ENCODE measurements at regions not wholly inside any gene's neighbourhood (a gene's known extent, or its start where the extent isn't known, plus 50 kb on each side); places are given as distances from the start of the nearest gene placed in this dataset.
"Not testable (repeated sequence)": the region's sequence is repeated elsewhere in the genome, so short reads cannot be mapped to it uniquely, and the experiment has no call there.

DNA sequence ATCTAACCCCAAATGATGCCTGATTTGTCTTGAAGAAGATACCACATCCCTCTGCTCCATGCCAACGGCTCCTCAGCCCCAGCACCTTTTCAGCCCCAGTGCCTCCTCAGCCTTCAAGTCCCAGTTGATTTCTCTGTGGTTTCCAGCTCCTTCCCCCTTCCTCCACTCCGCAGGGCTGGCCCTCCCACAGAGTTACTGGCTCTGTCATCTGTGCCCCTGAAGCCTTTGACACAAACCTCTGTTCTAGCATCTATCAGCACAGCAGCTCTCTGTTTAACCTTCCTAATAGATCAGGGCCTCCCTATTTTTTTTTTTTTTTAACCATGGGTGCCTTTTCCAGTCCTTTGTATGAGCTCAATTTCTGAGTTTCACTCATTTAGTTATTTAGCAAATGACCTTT lies 201.3 kb upstream of the CXCR4 start:
- Histone ChIP-seq H2AFZ (ENCODE audit: low read length) (no peak overlapping the region), H3K27ac (ENCODE audit: insufficient read depth, low read length) (no peak overlapping the region), H4K20me1 (ENCODE audit: control insufficient read depth, extremely low read depth, insufficient read depth, low read length) (no peaks in the 10 kb centered on the region), H3K79me2 (ENCODE audit: control insufficient read depth, insufficient read depth, low read length) (no peaks in the 10 kb centered on the region), H3K9ac (ENCODE audit: insufficient read depth, low read length) (no peak overlapping the region), H3K9me3 (ENCODE audit: control insufficient read depth, insufficient read depth, low read depth, low read length) (no peaks in the 10 kb centered on the region), H3K4me1 (ENCODE audit: control insufficient read depth, extremely low read depth, insufficient read depth, low read length) (no peaks in the 10 kb centered on the region), H3K36me3 (ENCODE audit: control insufficient read depth, insufficient read depth, low read length) (no peaks in the 10 kb centered on the region), H3K27me3 (ENCODE audit: control insufficient read depth, insufficient read depth, low read length) (no peaks in the 10 kb centered on the region), H3K4me3 (replicated peaks in 1 of 4; ENCODE audit: control extremely low read depth in 1 of 4, insufficient read depth in 1 of 4, low read depth in 3 of 4, low read length in 4 of 4) (no peak overlapping the region), H3K4me2 (ENCODE audit: extremely low read depth, insufficient read depth, low read length) (no peak overlapping the region)
- no peak for DNase-seq (ENCODE audit: low read depth in 2 of 2)
- no peak for TF ChIP-seq EZH2 (IDR thresholded peaks at IDR 0.05; ENCODE audit: low read length, missing control alignments)
- TF ChIP-seq, protein P1, sequence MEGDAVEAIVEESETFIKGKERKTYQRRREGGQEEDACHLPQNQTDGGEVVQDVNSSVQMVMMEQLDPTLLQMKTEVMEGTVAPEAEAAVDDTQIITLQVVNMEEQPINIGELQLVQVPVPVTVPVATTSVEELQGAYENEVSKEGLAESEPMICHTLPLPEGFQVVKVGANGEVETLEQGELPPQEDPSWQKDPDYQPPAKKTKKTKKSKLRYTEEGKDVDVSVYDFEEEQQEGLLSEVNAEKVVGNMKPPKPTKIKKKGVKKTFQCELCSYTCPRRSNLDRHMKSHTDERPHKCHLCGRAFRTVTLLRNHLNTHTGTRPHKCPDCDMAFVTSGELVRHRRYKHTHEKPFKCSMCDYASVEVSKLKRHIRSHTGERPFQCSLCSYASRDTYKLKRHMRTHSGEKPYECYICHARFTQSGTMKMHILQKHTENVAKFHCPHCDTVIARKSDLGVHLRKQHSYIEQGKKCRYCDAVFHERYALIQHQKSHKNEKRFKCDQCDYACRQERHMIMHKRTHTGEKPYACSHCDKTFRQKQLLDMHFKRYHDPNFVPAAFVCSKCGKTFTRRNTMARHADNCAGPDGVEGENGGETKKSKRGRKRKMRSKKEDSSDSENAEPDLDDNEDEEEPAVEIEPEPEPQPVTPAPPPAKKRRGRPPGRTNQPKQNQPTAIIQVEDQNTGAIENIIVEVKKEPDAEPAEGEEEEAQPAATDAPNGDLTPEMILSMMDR (conservative IDR thresholded peaks at IDR 0.05 in 1 of 2, IDR thresholded peaks at IDR 0.05 in 1 of 2; ENCODE audit: low read depth in 1 of 2, low read length in 2 of 2), result no peak

DNA sequence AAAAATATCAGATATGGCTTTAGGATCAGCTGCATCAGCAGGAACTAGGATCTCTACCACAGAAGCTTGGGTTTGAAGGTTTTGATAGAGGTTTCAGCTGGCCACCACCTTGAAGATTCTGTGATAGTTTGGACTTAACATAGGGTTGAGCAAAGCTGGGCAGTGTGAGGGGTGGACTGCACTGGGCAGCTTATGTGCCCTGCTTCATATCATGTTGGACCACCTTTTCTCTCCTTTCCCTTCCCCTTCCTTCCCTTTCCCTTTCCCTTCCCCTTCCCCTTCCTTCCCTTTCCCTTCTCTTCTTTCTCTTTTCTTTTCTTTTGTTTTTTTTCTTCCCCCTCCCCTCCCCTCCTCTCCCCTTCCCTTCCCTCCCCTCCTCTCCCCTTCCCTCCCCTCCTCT lies 196.3 kb upstream of the CXCR4 start:
- Histone ChIP-seq H2AFZ (ENCODE audit: low read length) (no peak overlapping the region), H3K4me3 (replicated peaks in 1 of 4; ENCODE audit: control extremely low read depth in 1 of 4, insufficient read depth in 1 of 4, low read depth in 3 of 4, low read length in 4 of 4) (no peak overlapping the region), H4K20me1 (ENCODE audit: control insufficient read depth, extremely low read depth, insufficient read depth, low read length) (no peaks in the 10 kb centered on the region), H3K79me2 (ENCODE audit: control insufficient read depth, insufficient read depth, low read length) (no peaks in the 10 kb centered on the region), H3K9ac (ENCODE audit: insufficient read depth, low read length) (no peak overlapping the region), H3K9me3 (ENCODE audit: control insufficient read depth, insufficient read depth, low read depth, low read length) (no peaks in the 10 kb centered on the region), H3K4me2 (ENCODE audit: extremely low read depth, insufficient read depth, low read length) (no peak overlapping the region), H3K36me3 (ENCODE audit: control insufficient read depth, insufficient read depth, low read length) (no peaks in the 10 kb centered on the region), H3K27ac (ENCODE audit: insufficient read depth, low read length) (no peak overlapping the region), H3K27me3 (ENCODE audit: control insufficient read depth, insufficient read depth, low read length) (no peaks in the 10 kb centered on the region), H3K4me1 (ENCODE audit: control insufficient read depth, extremely low read depth, insufficient read depth, low read length) (no peaks in the 10 kb centered on the region)
- TF ChIP-seq, protein P1 (conservative IDR thresholded peaks at IDR 0.05 in 1 of 2, IDR thresholded peaks at IDR 0.05 in 1 of 2; ENCODE audit: low read depth in 1 of 2, low read length in 2 of 2), result no peak
- TF ChIP-seq EZH2 (IDR thresholded peaks at IDR 0.05; ENCODE audit: low read length, missing control alignments), result no peak
- no peak for DNase-seq (ENCODE audit: low read depth in 2 of 2)

DNA sequence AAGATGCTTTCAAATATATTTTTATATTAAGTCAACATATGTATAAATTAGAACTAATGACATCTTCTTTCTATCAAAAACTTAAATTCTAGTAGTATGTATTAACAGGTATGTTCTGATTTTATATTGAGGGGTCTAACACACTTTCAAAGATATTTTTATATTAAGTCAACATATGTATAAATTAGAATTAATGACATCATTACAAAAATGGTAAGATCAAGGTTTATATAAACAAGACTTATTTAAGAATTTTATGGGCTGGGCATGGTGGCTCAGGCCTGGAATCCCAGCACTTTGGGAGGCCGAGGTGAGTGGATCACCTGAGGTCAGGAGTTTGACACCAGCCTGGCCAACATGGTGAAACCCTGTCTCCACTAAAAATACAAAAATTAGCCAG lies 194.6 kb upstream of the CXCR4 start:
- not testable (repeated sequence) for H3K4me3 ChIP-seq (replicated peaks in 1 of 4; ENCODE audit: control extremely low read depth in 1 of 4, insufficient read depth in 1 of 4, low read depth in 3 of 4, low read length in 4 of 4)

More for the DNA sequence above, 194.6 kb upstream of the CXCR4 start:
- H3K9ac ChIP-seq (ENCODE audit: insufficient read depth, low read length); H3K4me2 ChIP-seq (ENCODE audit: extremely low read depth, insufficient read depth, low read length); H4K20me1 ChIP-seq (ENCODE audit: control insufficient read depth, extremely low read depth, insufficient read depth, low read length); H3K79me2 ChIP-seq (ENCODE audit: control insufficient read depth, insufficient read depth, low read length); H3K27me3 ChIP-seq (ENCODE audit: control insufficient read depth, insufficient read depth, low read length); H3K27ac ChIP-seq (ENCODE audit: insufficient read depth, low read length); H3K4me1 ChIP-seq (ENCODE audit: control insufficient read depth, extremely low read depth, insufficient read depth, low read length); H3K9me3 ChIP-seq (ENCODE audit: control insufficient read depth, insufficient read depth, low read depth, low read length); H3K36me3 ChIP-seq (ENCODE audit: control insufficient read depth, insufficient read depth, low read length); DNase-seq (ENCODE audit: low read depth in 2 of 2); H2AFZ ChIP-seq (ENCODE audit: low read length): not testable (repeated sequence)
